HG03039 (cell line): ENCODE measurements at regions not wholly inside any gene's neighbourhood (a gene's known extent, or its start where the extent isn't known, plus 50 kb on each side); places are given as distances from the start of the nearest gene placed in this dataset.

Source experiments
- ATAC-seq: cut with Tn5 transposase; IDR thresholded peaks from one replicate; pipeline ENCODE4 v1.9.1; 2021; ENCODE audit warnings: mild to moderate bottlenecking, moderate library complexity; ENCODE audit not compliant: unreplicated experiment

DNA sequence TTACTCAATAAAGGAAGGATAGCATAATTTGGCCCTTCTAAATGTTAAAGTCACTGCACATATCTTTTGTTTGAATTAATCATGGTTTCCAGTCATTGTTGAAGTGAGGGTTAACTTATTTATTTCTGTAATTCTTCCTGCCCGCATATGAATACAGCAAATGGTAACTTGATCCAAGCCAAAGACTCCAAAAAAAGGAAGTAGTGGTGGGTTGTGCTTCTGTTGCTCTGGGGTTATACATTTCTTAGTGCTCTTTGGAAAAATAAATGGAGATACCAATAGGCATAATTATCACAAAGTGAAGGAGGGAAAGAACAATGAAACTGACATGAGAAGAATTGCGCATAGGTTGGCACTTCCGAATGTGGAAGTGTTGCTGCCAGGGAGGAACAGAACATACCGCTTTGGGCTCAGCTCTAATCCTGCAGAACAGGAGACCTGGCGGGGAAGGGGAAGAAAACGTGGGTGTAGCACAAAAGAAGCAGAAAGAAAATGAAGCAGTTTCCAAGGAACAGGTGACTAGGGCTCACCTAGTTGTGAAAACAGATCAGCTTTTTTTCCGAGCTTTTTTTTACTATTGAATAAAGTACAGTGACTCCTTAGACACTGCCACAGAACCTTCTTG is 69.7 kb upstream of the TAF11L2 start:
- ATAC-seq: no peak

DNA sequence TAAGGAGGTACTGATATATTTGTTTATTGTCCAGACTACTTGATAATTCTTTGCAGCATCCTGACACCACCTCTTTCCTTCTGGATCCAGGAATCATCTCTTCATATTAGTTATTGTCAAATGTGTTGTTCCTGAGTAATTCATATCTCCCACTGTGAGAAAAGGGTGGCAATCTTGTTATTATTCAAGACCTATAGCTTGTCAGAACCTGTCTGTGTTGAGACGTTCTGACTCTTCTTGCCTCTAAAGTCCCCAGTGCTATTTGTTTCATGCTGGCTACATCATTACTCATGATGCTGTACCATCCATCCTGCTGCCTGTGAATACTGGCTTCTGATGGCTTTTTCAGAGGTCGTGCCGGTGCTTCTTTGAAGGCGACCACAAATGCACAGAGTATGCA is 68.7 kb upstream of the TAF11L2 start:
- no peak for ATAC-seq

DNA sequence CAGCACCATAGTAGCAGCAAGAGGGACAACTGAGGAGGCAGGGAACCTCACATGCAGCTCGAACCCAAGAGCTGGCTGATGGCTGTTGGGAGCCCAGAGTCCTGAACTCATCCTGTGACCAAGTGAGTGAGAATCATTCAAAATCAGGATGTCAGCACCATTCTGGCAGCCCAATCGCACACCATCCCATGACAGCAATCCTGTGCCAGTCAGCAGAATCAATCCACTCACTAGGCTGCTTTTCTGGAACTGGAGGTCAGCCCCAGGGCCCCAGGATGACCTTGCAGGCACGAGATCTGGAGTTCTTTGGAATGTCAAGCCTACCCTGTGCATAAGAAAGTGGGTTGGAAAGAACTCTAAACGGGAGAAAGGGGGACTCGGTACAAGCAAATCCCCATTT is 67.8 kb upstream of the TAF11L2 start:
- ATAC-seq: no peak

DNA sequence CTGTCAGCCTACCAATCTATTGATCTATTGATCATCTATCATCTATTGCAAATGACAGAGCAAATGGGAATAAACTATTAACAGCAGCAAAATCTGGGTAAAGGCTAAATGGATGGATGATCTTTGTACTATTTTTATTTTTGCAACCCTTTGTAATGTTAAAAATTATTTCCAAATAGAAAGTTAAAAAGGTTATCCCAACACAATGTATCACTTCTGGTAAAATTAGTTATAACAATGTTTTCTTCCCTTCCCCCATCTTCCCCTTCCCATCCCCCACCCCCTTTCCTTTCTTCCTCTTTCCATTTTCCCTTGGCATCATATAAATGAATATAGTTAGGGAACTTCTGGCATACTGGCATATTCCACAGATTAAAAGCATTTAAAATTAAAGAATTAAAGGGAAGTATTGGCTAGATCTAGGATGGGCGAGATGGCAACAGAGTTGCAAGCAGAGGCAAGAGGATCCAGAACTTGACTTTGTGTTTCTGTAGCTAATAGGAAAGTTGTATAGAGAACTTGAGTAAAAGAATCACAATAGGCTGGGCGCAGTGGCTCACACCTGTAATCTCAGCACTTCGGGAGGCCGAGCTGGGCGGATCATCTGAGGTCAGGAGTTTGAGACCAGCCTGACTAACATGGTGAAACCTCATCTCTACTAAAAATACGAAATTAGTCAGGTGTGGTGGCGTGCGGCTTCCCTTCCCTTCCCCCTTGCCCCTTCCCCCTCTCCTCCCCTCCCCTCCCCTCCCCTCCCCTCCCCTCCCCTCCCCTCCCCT is 66.6 kb upstream of the TAF11L2 start:
- no peak for ATAC-seq

DNA sequence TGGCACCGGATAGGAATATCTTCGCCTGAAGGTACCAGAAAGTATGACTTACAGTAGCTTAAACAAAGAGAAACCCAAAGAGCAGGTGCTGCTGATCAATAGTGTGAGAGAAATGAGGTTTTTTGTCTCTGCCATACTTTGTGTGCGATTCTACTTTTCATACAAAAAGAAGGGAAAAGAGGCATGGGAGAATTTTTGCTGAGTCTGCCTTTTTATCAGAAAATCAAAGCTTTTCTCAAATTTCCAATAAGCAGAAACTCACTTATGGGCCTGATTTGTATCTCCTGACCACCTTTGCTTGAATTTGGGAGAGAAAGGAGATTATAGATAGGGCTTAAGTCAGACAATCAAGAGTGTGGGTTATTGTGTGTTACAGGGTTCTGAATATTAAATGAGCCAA is 65.5 kb upstream of the TAF11L2 start:
- no peak for ATAC-seq

DNA sequence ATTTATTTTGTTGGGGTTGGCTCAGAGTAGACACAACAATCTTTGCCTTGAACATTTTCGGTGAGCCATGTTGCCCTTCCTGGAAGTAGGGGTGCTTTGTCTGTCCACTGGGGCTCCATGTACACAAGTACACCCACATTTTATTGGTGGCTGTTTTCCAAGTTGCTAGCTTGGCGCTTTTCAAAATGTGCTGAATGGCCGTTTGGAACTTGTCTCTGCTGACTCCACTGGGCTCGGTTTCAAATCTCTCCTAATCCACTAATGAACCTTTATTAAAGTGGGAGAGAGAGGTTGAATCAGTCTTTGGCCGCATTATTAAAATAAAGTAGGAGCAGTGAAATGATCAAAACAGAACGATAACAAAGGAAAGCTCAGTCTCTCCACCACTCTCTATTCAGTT is 64.6 kb upstream of the TAF11L2 start:
- ATAC-seq: no peak

DNA sequence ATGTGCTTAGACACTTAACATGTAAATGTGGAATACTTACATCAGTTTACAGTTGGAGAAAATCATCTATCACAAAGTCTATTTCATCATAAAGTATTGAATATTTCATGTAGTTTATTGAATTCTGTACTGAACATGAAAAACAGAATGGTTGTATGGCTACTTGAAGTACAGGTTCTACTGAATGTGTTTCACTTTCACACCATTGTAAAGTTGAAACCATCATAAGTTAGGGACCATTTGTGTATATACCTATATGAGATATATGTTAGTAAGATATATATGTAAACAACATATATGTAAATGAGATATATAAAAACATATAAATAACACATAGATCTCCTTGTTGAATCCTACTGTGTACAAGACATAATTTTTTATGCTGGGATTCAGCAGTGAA is 63.0 kb upstream of the TAF11L2 start:
- peak; percentile 60 for ATAC-seq

DNA sequence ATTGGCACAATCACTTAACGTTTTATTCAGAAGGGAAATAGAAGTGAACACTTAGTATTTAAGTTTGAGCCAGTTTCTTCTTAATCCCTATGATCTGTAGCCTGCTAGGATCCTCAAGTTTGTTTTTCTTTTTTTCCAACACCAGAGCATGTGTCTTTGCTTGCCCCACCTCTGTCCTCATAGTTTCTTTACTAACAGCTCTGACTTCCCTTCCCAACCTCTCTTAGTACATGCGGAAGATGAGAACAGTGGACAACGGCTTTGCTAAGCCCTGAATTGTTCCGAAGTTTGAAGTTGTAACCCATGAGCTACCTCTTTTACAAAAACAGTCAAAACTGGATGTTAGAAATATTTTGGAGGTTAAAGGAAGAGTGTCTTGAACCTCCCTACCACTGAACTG is 61.7 kb upstream of the TAF11L2 start:
- peak; percentile 38 for ATAC-seq

DNA sequence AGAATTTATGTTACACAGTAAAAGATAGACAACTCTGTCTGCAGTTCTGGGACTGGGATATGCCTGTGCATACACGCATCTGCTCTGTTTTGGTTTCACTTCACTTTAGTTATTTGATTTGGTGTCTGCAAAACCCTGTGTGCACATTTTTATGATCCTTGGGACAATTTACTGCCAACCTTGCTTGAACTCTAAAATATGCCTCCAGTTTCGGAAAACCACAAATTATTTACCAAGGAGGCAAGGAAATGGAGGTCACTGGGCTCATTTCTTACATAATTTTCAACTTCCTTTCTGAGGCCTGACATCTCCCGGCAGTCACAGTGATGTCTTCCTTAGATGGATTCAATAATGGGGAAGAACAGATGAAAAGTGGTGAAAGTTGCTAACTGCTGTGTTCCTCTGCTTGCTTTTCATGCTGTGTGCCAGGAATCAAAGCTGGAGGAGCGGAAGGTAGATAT is 61.2 kb upstream of the TAF11L2 start:
- ATAC-seq: peak; percentile 68

DNA sequence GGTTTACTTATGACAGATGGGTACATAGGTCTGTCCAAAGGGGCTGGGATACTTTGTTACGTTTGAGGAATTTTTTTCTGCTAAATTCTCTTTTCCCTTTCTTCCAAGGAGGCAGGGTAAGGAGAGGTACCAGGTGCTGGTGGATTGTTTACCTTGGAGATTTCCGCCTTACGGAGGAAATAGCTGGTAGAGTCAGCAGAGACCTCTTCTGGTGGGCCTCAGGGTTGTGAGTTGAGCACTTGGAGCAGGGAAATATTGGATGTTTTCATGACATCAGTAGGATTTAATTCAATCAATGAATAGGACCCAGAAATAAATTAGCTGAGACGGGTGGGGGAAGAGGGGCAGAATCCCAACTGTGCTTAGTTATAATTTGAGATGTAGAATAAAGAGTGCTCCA is 60.0 kb upstream of the TAF11L2 start:
- ATAC-seq: no peak

DNA sequence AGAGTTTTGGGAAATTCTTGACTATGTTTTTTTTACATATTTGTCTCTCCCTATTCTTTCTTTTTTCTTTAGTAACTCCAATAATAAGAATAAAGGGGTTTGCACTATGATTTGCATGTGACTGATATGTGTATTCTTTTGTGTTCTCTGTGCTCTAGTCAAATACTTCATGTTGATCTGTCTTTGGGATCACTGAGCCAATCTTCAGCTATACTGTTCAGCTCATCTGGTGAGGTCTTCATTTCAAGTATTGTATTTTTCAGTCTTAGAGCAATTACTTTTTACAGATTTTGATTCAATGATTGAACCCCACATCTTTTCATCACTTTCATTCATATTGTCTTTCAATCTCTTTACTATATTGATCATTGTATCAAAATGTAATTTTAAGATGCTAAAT is 58.1 kb upstream of the TAF11L2 start:
- ATAC-seq: no peak

DNA sequence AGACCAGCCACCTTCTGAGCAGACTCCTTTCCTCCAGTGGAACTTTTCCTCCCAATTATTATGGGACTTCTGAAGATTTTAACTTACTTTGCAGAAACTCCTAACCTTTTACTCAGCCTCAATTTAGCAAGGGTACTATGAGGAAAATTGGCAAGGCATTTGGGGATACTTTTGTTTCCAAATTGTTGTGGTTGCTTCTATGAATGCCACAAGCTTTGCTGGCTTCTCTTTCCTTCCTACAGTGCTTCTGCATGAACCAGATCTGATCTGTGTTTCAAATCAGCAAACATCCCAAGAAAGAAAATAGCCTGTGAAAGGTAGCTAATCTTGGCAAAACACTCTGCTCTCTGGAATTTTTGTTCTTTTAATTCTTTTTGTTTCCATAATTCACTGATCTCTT is 57.3 kb upstream of the TAF11L2 start:
- no peak for ATAC-seq

DNA sequence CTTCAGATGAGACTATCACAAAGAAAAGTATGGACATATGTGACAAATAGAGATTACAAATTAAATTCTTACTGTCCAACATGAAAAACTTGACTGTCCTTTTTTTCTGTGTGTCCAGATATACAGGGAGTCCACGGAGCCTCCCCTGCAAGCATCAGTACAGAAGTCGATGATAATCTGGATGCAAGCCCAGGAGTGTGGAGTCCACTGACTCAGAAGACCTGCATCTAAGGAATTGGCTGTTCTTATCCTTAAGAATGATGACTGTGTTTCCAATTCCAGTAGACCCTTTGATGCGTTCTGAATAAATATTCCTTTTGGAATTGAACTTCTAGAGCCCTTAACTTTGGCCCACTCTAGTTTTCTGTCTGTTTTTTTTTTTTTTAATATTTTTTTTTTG is 56.7 kb upstream of the TAF11L2 start:
- no peak for ATAC-seq

DNA sequence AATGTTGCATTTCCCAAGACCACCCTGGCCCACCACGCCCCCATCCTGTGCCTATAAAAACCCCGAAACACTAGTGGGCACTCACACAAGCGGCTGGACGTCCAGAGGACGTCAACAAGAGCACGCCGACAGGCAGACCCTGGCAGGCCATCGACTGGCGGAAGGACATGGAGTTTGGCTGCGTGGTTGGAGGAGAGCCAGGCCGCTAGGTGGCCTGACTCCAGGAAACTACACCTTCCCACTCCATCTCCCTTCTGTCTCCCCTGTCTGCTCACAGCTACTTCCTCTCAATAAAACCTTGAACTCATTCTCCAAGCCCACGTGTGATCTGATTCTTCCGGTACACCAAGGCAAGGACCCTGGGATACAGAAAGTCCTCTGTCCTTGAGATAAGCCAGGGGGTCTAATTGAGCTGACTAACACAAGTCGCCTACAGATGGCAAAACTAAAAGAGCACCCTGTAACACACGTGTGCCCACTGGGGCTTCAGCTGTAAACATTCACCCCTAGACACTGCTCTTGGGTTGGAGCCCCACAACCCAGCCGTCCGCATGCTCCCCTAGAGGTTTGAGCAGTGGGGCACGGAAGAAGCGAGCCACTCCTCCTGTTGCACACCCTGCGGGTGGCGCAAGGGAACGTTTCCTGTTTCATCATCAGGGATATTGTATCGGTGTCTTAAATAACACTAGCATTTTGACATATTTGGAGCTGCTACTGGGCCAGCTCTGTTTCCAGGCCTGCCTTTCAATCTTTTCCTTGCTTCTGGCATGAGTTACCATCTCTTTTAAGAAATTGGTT is 54.5 kb upstream of the TAF11L2 start:
- no peak for ATAC-seq

DNA sequence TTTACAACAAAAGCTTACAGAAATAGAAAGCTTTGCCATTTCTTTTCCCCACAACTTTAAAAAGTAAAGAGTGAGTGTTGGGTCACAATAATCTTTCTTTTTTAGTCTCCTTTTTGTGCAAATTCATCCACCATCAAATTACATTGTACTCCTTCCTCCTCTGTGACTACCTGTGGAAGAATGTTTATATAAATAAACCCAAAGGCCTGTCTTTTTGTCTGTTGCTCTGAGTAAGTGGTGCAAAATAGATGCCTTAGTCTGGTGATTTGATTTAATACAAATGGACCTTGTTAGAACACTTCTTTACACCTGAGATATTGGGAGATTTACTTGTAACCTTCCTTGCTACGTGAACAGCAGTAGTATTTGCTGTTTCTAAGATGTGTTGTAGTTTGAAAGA is 53.5 kb upstream of the TAF11L2 start:
- no peak for ATAC-seq

DNA sequence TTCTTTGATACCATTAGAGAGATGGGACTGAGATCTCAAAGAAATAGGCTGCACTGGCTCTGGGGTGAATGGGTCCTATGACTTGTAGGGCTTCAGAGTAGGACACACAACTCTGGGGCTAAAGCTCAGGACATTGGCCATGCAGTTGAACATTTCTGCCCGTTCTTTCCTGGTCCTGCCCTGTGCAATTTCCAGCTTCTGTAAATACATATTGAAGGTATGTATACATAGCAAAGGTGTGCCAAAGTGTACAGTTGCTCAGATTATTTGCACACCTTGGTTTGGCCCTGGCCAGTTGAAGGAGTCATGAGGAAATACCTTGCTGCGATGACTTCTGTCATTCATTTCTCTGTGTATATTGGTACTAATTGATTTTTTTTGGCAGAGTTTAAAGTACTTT is 52.8 kb upstream of the TAF11L2 start:
- ATAC-seq: no peak
